SU-DHL-6 (cell line): ENCODE measurements at regions not wholly inside any gene's neighbourhood (a gene's known extent, or its start where the extent isn't known, plus 50 kb on each side); places are given as distances from the start of the nearest gene placed in this dataset.
"Not testable (repeated sequence)": the region's sequence is repeated elsewhere in the genome, so short reads cannot be mapped to it uniquely, and the experiment has no call there.

Experiments
- H2AFZ ChIP-seq: fragments of 200-600 bp; sonication (generic); 2 replicates; pipeline ENCODE4 v1.6.1; 2014; ENCODE audit warnings: low read depth, mild to moderate bottlenecking, moderate library complexity, mixed read lengths, antibody characterized with exemption, low read length; ENCODE audit not compliant: severe bottlenecking
- H3F3A ChIP-seq: fragments of 200-600 bp; shearing (Covaris generic); 2 replicates; pipeline ENCODE4 v1.6.0; 2016; ENCODE audit warnings: antibody characterized with exemption, mild to moderate bottlenecking; ENCODE audit not compliant: insufficient read depth
- H3K27ac ChIP-seq: fragments of 200-600 bp; sonication (generic); 2 replicates; pipeline ENCODE4 v1.5.1; 2016; ENCODE audit warnings: low read depth, mild to moderate bottlenecking, low read length, moderate library complexity, mixed read lengths
- H3K27me3 ChIP-seq: fragments of 200-600 bp; sonication (generic), shearing (Covaris generic); 2 replicates; pipeline ENCODE4 v1.6.0; 2014; ENCODE audit warnings: mild to moderate bottlenecking, low read length
- H3K36me3 ChIP-seq: fragments of 200-600 bp; sonication (generic); 2 replicates; pipeline ENCODE4 v1.6.1; 2014; ENCODE audit warnings: mild to moderate bottlenecking, low read length, mixed read lengths
- H3K4me2 ChIP-seq: fragments of 300-600, 200-600 bp; shearing (Covaris generic), sonication (generic); 2 replicates; pipeline ENCODE4 v1.6.0; 2014; ENCODE audit warnings: low read length, low read depth, mild to moderate bottlenecking; ENCODE audit not compliant: poor library complexity, severe bottlenecking
- H3K4me3 ChIP-seq: fragments of 200-600 bp; sonication (generic); 2 replicates; pipeline ENCODE4 v1.5.1; 2014; ENCODE audit warnings: antibody characterized with exemption, low read length, mild to moderate bottlenecking, mixed read lengths; ENCODE audit not compliant: insufficient read depth, poor library complexity, severe bottlenecking
- H3K79me2 ChIP-seq: fragments of 200-600 bp; sonication (generic); 2 replicates; pipeline ENCODE4 v1.6.1; 2014; ENCODE audit warnings: mild to moderate bottlenecking, low read length, moderate library complexity; ENCODE audit not compliant: insufficient read depth
- H3K9ac ChIP-seq: fragments of 200-600 bp; sonication (generic); 2 replicates; pipeline ENCODE4 v1.7.0; 2014; ENCODE audit warnings: mild to moderate bottlenecking, low read length
- H3K9me2 ChIP-seq: fragments of 200-600 bp; sonication (generic); replicated peaks from 2 replicates; pipeline ENCODE4 v1.6.1; 2014; ENCODE audit warnings: low read length; ENCODE audit not compliant: insufficient read depth
- H3K9me3 ChIP-seq: fragments of 200-600 bp; sonication (generic); 2 replicates; pipeline ENCODE4 v1.6.1; 2014; ENCODE audit warnings: low read length, mixed read lengths; ENCODE audit not compliant: insufficient read depth
- H4K20me1 ChIP-seq: fragments of 200-600 bp; sonication (generic); 2 replicates; pipeline ENCODE4 v1.6.1; 2014; ENCODE audit warnings: low read depth, mild to moderate bottlenecking, antibody characterized with exemption, low read length, moderate library complexity, mixed read lengths

- H4K20me1 ChIP-seq, H3K79me2 ChIP-seq, H3F3A ChIP-seq, H3K27me3 ChIP-seq, H2AFZ ChIP-seq, H3K4me2 ChIP-seq, H3K36me3 ChIP-seq, H3K27ac ChIP-seq, H3K4me3 ChIP-seq, H3K9me2 ChIP-seq, H3K9me3 ChIP-seq, H3K9ac ChIP-seq: not testable (repeated sequence)
Observed at GRCh38 chr6:57942966-57943365, 625.5 kb downstream of the PRIM2 start.

- H3K9me2 ChIP-seq, H3F3A ChIP-seq, H3K36me3 ChIP-seq, H3K9me3 ChIP-seq, H4K20me1 ChIP-seq, H3K4me2 ChIP-seq, H3K79me2 ChIP-seq, H3K4me3 ChIP-seq, H3K27ac ChIP-seq, H2AFZ ChIP-seq, H3K9ac ChIP-seq, H3K27me3 ChIP-seq: not testable (repeated sequence)
Observed at GRCh38 chr6:57946084-57946768, 628.8 kb downstream of the PRIM2 start.

DNA sequence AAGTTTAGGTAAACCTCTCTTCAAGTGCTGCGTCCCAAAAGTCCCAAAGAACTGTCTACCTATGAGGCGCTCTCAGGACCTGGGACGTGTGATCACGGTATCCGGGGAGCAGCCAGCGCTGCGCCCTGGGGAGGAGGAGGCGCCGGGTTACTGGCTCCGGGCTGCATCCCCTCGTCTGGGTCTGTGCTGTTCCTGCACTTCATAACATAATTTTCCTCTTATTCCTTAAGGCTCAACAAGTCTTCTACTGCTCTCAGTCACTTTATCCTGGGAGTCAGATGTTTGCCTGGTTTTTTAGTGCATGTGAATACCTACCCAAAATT lies 629.3 kb downstream of the PRIM2 start:
- not testable (repeated sequence) for H2AFZ ChIP-seq, H3F3A ChIP-seq, H3K9ac ChIP-seq, H3K79me2 ChIP-seq, H4K20me1 ChIP-seq, H3K9me2 ChIP-seq, H3K4me2 ChIP-seq, H3K27me3 ChIP-seq, H3K4me3 ChIP-seq, H3K9me3 ChIP-seq, H3K36me3 ChIP-seq, H3K27ac ChIP-seq

GRCh38 chr6:57948481-57948880 lies 631.1 kb downstream of the PRIM2 start:
- not testable (repeated sequence) for H3K9ac ChIP-seq, H3K4me2 ChIP-seq, H3K4me3 ChIP-seq, H3K79me2 ChIP-seq, H3K9me2 ChIP-seq, H3K36me3 ChIP-seq, H3K27me3 ChIP-seq, H3K27ac ChIP-seq, H4K20me1 ChIP-seq, H3K9me3 ChIP-seq, H3F3A ChIP-seq, H2AFZ ChIP-seq

GRCh38 chr6:57950430-57950829 lies 633.0 kb downstream of the PRIM2 start:
- H4K20me1 ChIP-seq, H3K9me3 ChIP-seq, H3K36me3 ChIP-seq, H3K9ac ChIP-seq, H3K9me2 ChIP-seq, H2AFZ ChIP-seq, H3F3A ChIP-seq, H3K4me2 ChIP-seq, H3K27ac ChIP-seq, H3K79me2 ChIP-seq, H3K4me3 ChIP-seq, H3K27me3 ChIP-seq: not testable (repeated sequence)

DNA sequence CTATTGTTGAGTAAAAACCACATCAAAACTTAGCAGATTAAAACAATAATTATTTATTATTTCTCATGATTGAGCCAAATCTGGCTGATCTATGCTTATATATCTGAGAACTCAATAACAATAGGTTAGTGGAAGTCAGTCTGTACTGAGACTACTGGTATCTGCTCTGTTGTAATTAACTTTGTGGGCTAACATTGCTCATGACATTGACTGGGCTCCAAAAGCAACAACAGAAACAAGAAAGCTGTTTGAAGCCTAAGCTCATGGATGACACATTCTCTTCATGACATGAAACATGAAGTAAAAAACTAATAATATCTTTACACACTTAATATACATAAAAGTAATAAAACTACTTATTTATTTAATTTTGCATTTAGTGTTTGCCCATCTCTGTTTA lies 649.3 kb downstream of the PRIM2 start:
- not testable (repeated sequence) for H3K36me3 ChIP-seq, H3K9me3 ChIP-seq, H3F3A ChIP-seq, H3K4me3 ChIP-seq, H4K20me1 ChIP-seq, H3K9ac ChIP-seq, H3K27ac ChIP-seq, H3K27me3 ChIP-seq, H3K9me2 ChIP-seq, H3K4me2 ChIP-seq, H3K79me2 ChIP-seq, H2AFZ ChIP-seq

GRCh38 chr6:57971956-57972355 lies 654.5 kb downstream of the PRIM2 start:
- H3K9me2 ChIP-seq, H3K9me3 ChIP-seq, H3K4me2 ChIP-seq, H3K4me3 ChIP-seq, H3K36me3 ChIP-seq, H2AFZ ChIP-seq, H3K27me3 ChIP-seq, H3F3A ChIP-seq, H4K20me1 ChIP-seq, H3K27ac ChIP-seq, H3K79me2 ChIP-seq, H3K9ac ChIP-seq: not testable (repeated sequence)
